WTC11 (cell line): ENCODE measurements at regions not wholly inside any gene's neighbourhood (a gene's known extent, or its start where the extent isn't known, plus 50 kb on each side); places are given as distances from the start of the nearest gene placed in this dataset.

Source experiments
- ATAC-seq: fragments of 200-7000 bp; cut with Tn5 transposase; 2 replicates; pipeline ENCODE4 v1.10.0; 2021; ENCODE audit warnings: mild to moderate bottlenecking, moderate library complexity
- CTCF ChIA-PET: fragments of 300-600 bp; sonication (Branson Sonifier 250); formaldehyde crosslinking; loops from one replicate; lab custom pipeline; 2021; ENCODE audit warnings: antibody characterized with exemption; lab: Charles Lee
- POLR2A ChIA-PET: fragments of 350-600 bp; sonication (Branson Sonifier 250); formaldehyde crosslinking; loops from one replicate; lab custom pipeline; 2021; ENCODE audit warnings: antibody characterized with exemption; lab: Charles Lee
- DNase-seq: peaks from one replicate; pipeline ENCODE4 v3.0.0; 2021; ENCODE audit warnings: low spot score
- H3K27ac Mint-ChIP-seq: 2 replicates; pipeline ENCODE4 v1.8.0; 2021; ENCODE audit warnings: mixed read lengths
- H3K27me3 Mint-ChIP-seq: 2 replicates; pipeline ENCODE4 v1.8.0; 2021; ENCODE audit warnings: low read depth, mild to moderate bottlenecking, moderate library complexity, mixed read lengths
- H3K36me3 Mint-ChIP-seq: 2 replicates; pipeline ENCODE4 v1.8.0; 2021; ENCODE audit warnings: mixed read lengths
- H3K4me1 Mint-ChIP-seq: 2 replicates; pipeline ENCODE4 v1.8.0; 2022; ENCODE audit warnings: mixed read lengths
- H3K4me3 Mint-ChIP-seq: 2 replicates; pipeline ENCODE4 v1.8.0; 2021; ENCODE audit warnings: mild to moderate bottlenecking, moderate library complexity, mixed read lengths
- H3K9me3 Mint-ChIP-seq: 2 replicates; pipeline ENCODE4 v1.8.0; 2021; ENCODE audit warnings: mixed read lengths
- CTCF ChIP-seq: fragments of 200-600 bp; IDR thresholded peaks from 2 replicates; pipeline ENCODE4 v1.8.0; 2022; ENCODE audit warnings: antibody characterized with exemption
- ETV6 ChIP-seq: sonication (generic); formaldehyde crosslinking; IDR thresholded peaks from 2 replicates; pipeline ENCODE4 v1.8.1; 2022; ENCODE audit warnings: mild to moderate bottlenecking, missing genetic modification reagents
- FOXP4 ChIP-seq: sonication (generic); formaldehyde crosslinking; IDR thresholded peaks from 2 replicates; pipeline ENCODE4 v1.8.0; 2022; ENCODE audit warnings: mild to moderate bottlenecking, missing genetic modification reagents
- HMGXB4 ChIP-seq: sonication (generic); formaldehyde crosslinking; IDR thresholded peaks from 2 replicates; pipeline ENCODE4 v1.8.1; 2023; ENCODE audit warnings: mild to moderate bottlenecking, moderate library complexity, missing genetic modification reagents
- IRF1 ChIP-seq: sonication (generic); formaldehyde crosslinking; IDR thresholded peaks from 2 replicates; pipeline ENCODE4 v1.8.0; 2023; ENCODE audit warnings: missing genetic modification reagents
- MAX ChIP-seq: sonication (generic); formaldehyde crosslinking; IDR thresholded peaks from 2 replicates; pipeline ENCODE4 v1.8.0; 2022; ENCODE audit warnings: mild to moderate bottlenecking, missing genetic modification reagents
- NFE2L1 ChIP-seq: sonication (generic); formaldehyde crosslinking; IDR thresholded peaks from 2 replicates; pipeline ENCODE4 v1.8.1; 2023; ENCODE audit warnings: missing genetic modification reagents
- NR3C1 ChIP-seq: sonication (generic); formaldehyde crosslinking; conservative IDR thresholded peaks from 2 replicates; pipeline ENCODE4 v1.8.1; 2023; ENCODE audit warnings: low read depth, mild to moderate bottlenecking, missing genetic modification reagents
- RELA ChIP-seq: sonication (generic); formaldehyde crosslinking; IDR thresholded peaks from 2 replicates; pipeline ENCODE4 v1.8.1; 2022; ENCODE audit warnings: missing genetic modification reagents, mild to moderate bottlenecking, borderline replicate concordance
- ZBTB21 ChIP-seq: sonication (generic); formaldehyde crosslinking; IDR thresholded peaks from 2 replicates; pipeline ENCODE4 v1.8.1; 2023; ENCODE audit warnings: mild to moderate bottlenecking, missing genetic modification reagents, borderline replicate concordance
- ZNF263 ChIP-seq: sonication (generic); formaldehyde crosslinking; IDR thresholded peaks from 2 replicates; pipeline ENCODE4 v1.8.1; 2022; ENCODE audit warnings: low read depth, mild to moderate bottlenecking, moderate library complexity, missing genetic modification reagents
- ZNF416 ChIP-seq: fragments of 250-450 bp; sonication (Bioruptor Pico); IDR thresholded peaks from 2 replicates; pipeline ENCODE4 v1.9.0; 2021; ENCODE audit warnings: mild to moderate bottlenecking, inconsistent platforms
- ZNF512 ChIP-seq: sonication (generic); formaldehyde crosslinking; IDR thresholded peaks from 2 replicates; pipeline ENCODE4 v1.8.1; 2022; ENCODE audit warnings: missing genetic modification reagents, borderline replicate concordance

GRCh38 chr13:26873386-26873698 lies 112.8 kb upstream of the GPR12 start:
- ATAC-seq: peak; percentile 64
- no peak overlapping the region for H3K4me3 Mint-ChIP-seq
- peaks cover 28% of the 10 kb centered on the region for H3K36me3 Mint-ChIP-seq
- no peak for DNase-seq
- TF ChIP-seq NR3C1 (no peak), RELA (no peak), ZNF416 (CRISPR knock-in tag) (no peak), ZNF263 (CRISPR knock-in tag) (no peak), ETV6 (no peak), ZBTB21 (no peak), NFE2L1 (no peak), IRF1 (no peak)
- H3K9me3 Mint-ChIP-seq: peaks cover 29% of the 10 kb centered on the region
- 0 out of 2 replicates have a peak, but pooled peaks cover 2% of the 10 kb centered on the region for H3K27me3 Mint-ChIP-seq
- H3K4me1 Mint-ChIP-seq: peaks cover 26% of the 10 kb centered on the region
- no peak overlapping the region for H3K27ac Mint-ChIP-seq
- POLR2A ChIA-PET: interaction anchor here (0.8 to 1.0 kb wide), 2 partner anchors 11 to 60 kb away, joined by 3 read pairs; no protein-coding TSS in a partner anchor
- CTCF ChIA-PET: interaction anchor here (0.6 to 4.3 kb wide), 79 partner anchors 8 to 1768 kb away, joined by 3 to 107 read pairs (median 5); no protein-coding TSS in a partner anchor

GRCh38 chr13:26872525-26873385 lies 112.2 kb upstream of the GPR12 start:
- Mint-ChIP-seq H3K27ac (no peak overlapping the region), H3K27me3 (0 out of 2 replicates have a peak, but pooled peaks cover 2% of the 10 kb centered on the region), H3K4me1 (peaks cover 26% of the 10 kb centered on the region), H3K36me3 (peaks cover 22% of the 10 kb centered on the region), H3K4me3 (no peak overlapping the region), H3K9me3 (peaks cover 23% of the 10 kb centered on the region)
- ChIA-PET CTCF (interaction anchor here (0.6 to 4.3 kb wide), 79 partner anchors 9 to 1768 kb away, joined by 3 to 107 read pairs (median 5); no protein-coding TSS in a partner anchor), POLR2A (interaction anchor here (0.8 to 1.0 kb wide), 2 partner anchors 11 to 59 kb away, joined by 3 read pairs; no protein-coding TSS in a partner anchor)
- 0 out of 2 replicates have a peak, but pooled peaks have one; percentile 40 for TF ChIP-seq FOXP4
- TF ChIP-seq MAX (CRISPR knock-in tag): 0 out of 2 replicates have a peak, but pooled peaks have one; percentile 26
- TF ChIP-seq ZNF512 (CRISPR knock-in tag): no peak
- peak; percentile 89 for TF ChIP-seq CTCF
- 0 out of 2 replicates have a peak, but pooled peaks have one; percentile 25 for TF ChIP-seq HMGXB4
- DNase-seq (peak; percentile 88), ATAC-seq (peak; percentile 92)
